CD14-positive monocyte (primary cell): ENCODE measurements at regions not wholly inside any gene's neighbourhood (a gene's known extent, or its start where the extent isn't known, plus 50 kb on each side); places are given as distances from the start of the nearest gene placed in this dataset.

ENCODE experiments used
- DNase-seq, 3 donors: peaks; one replicate each; pipeline ENCODE4 v3.0.0-alpha.2; 2011 to 2022
- H2AFZ ChIP-seq: 2 replicates; pipeline ENCODE4 v1.6.0; 2012; ENCODE audit warnings: mild to moderate bottlenecking, low read depth, low read length, inconsistent platforms; ENCODE audit not compliant: insufficient read depth, poor library complexity, severe bottlenecking
- H3K27ac ChIP-seq, 2 donors: 1 replicate in 1 of 2; 2 replicates in 1 of 2; pipeline ENCODE4 v1.5.1; 2012 to 2013; ENCODE audit warnings: low read length in 2 of 2, control low read depth in 1 of 2, inconsistent platforms in 1 of 2, low read depth in 1 of 2, mild to moderate bottlenecking in 1 of 2
- H3K27me3 ChIP-seq, 2 donors: one replicate each; pipeline versions ENCODE4 v1.6.0 to v1.6.1; 2011 to 2013; ENCODE audit warnings: low read length in 2 of 2; ENCODE audit not compliant: control insufficient read depth in 2 of 2, insufficient read depth in 2 of 2
- H3K36me3 ChIP-seq, 2 donors: replicated peaks in 1 of 2; 1 replicate in 1 of 2; 2 replicates in 1 of 2; pipeline versions ENCODE4 v1.5.1 to v1.6.1; 2012 to 2013; ENCODE audit warnings: low read length in 2 of 2, control low read depth in 1 of 2, inconsistent platforms in 1 of 2, mild to moderate bottlenecking in 1 of 2; ENCODE audit not compliant: insufficient read depth in 2 of 2, control insufficient read depth in 1 of 2
- H3K4me1 ChIP-seq, 2 donors: 1 replicate in 1 of 2; 2 replicates in 1 of 2; pipeline versions ENCODE4 v1.5.1 to v1.6.1; 2012 to 2013; ENCODE audit warnings: low read length in 2 of 2, control low read depth in 1 of 2, inconsistent platforms in 1 of 2, mild to moderate bottlenecking in 1 of 2, moderate library complexity in 1 of 2; ENCODE audit not compliant: insufficient read depth in 2 of 2, control insufficient read depth in 1 of 2
- H3K4me2 ChIP-seq: replicated peaks from 2 replicates; pipeline ENCODE3; 2012; ENCODE audit warnings: low read length, moderate library complexity, mild to moderate bottlenecking; ENCODE audit not compliant: poor library complexity, severe bottlenecking; ENCODE audit errors: extremely low read depth
- H3K4me3 ChIP-seq, 3 experiments: fragments of 200-600 bp in 1 of 3; sonication (generic) in 1 of 3; replicated peaks in 1 of 3; 1 replicate in 2 of 3; 2 replicates in 1 of 3; pipeline ENCODE4 v1.5.1; 2011 to 2013; ENCODE audit warnings: low read length in 3 of 3, mild to moderate bottlenecking in 3 of 3, control low read depth in 2 of 3, low read depth in 2 of 3, inconsistent platforms in 1 of 3, moderate library complexity in 1 of 3
- H3K79me2 ChIP-seq: 2 replicates; pipeline ENCODE4 v1.6.0; 2012; ENCODE audit warnings: mild to moderate bottlenecking, control low read depth, inconsistent platforms, low read length, moderate library complexity; ENCODE audit not compliant: insufficient read depth
- H3K9ac ChIP-seq: 2 replicates; pipeline ENCODE4 v1.6.0; 2017; ENCODE audit warnings: low read length, mild to moderate bottlenecking; ENCODE audit not compliant: insufficient read depth, poor library complexity, severe bottlenecking
- H3K9me3 ChIP-seq, 2 donors: replicated peaks in 1 of 2; 1 replicate in 1 of 2; 2 replicates in 1 of 2; pipeline versions ENCODE4 v1.5.1 to v1.6.1; 2012 to 2013; ENCODE audit warnings: low read length in 2 of 2, control low read depth in 1 of 2; ENCODE audit not compliant: control insufficient read depth in 1 of 2, insufficient read depth in 1 of 2
- H4K20me1 ChIP-seq: 2 replicates; pipeline ENCODE4 v1.6.0; 2012; ENCODE audit warnings: mild to moderate bottlenecking, low read length, control low read depth, moderate library complexity; ENCODE audit not compliant: insufficient read depth
- H3K27ac Mint-ChIP-seq, 7 donors: one replicate each; pipeline ENCODE4 v1.8.0; 2020; ENCODE audit warnings: mild to moderate bottlenecking in 7 of 7, mixed read lengths in 7 of 7, moderate library complexity in 6 of 7, inconsistent platforms in 2 of 7
- H3K27me3 Mint-ChIP-seq, 3 donors: one replicate each; pipeline ENCODE4 v1.8.0; 2021 to 2022; ENCODE audit warnings: low read depth in 3 of 3, mild to moderate bottlenecking in 3 of 3, mixed read lengths in 3 of 3, moderate library complexity in 3 of 3, inconsistent platforms in 1 of 3
- H3K36me3 Mint-ChIP-seq, 2 donors: one replicate each; pipeline ENCODE4 v1.8.0; 2020; ENCODE audit warnings: mixed read lengths in 2 of 2, inconsistent platforms in 1 of 2, mild to moderate bottlenecking in 1 of 2
- H3K4me1 Mint-ChIP-seq: one replicate; pipeline ENCODE4 v1.8.0; 2020; ENCODE audit warnings: mild to moderate bottlenecking, mixed read lengths
- H3K4me3 Mint-ChIP-seq, 2 donors: one replicate each; pipeline ENCODE4 v1.8.0; 2020; ENCODE audit warnings: mild to moderate bottlenecking in 2 of 2, mixed read lengths in 2 of 2, moderate library complexity in 1 of 2
- H3K9me3 Mint-ChIP-seq, 7 donors: one replicate each; pipeline ENCODE4 v1.8.0; 2020 to 2022; ENCODE audit warnings: mixed read lengths in 7 of 7, mild to moderate bottlenecking in 6 of 7, moderate library complexity in 6 of 7, inconsistent platforms in 2 of 7
- CTCF ChIP-seq: fragments of 200-600 bp; IDR thresholded peaks from one replicate; pipeline ENCODE4 v1.8.0; 2022; ENCODE audit warnings: antibody characterized with exemption, mild to moderate bottlenecking
- WGBS: methylation state at CpG from one replicate; pipeline ENCODE4 v1.1.5; 2013; ENCODE audit warnings: missing lambda C conversion rate; ENCODE audit not compliant: insufficient coverage; 5-methylcytosine and 5-hydroxymethylcytosine counted together
- intact Hi-C, 2 donors: fragments of 100-400 bp; cut with micrococcal nuclease; formaldehyde crosslinking; loops; one replicate each; pipeline versions ENCODE4 v1.15.0 to v1.15.1; 2023

- 73% methylated on average over 2 of the region's 2 CpGs for WGBS
Observed at GRCh38 chr5:163248333-163248732, 189.1 kb upstream of the CCNG1 start.

GRCh38 chr5:163248871-163249270, 188.5 kb upstream of the CCNG1 start:
- no peak for TF ChIP-seq CTCF
- Histone ChIP-seq H3K27ac (no peak overlapping the region), H4K20me1 (no peaks in the 10 kb centered on the region), H3K9ac (no peak overlapping the region), H3K27me3 (no peaks in the 10 kb centered on the region), H3K4me2 (no peak overlapping the region), H2AFZ (no peak overlapping the region), H3K9me3 (peaks cover 0 to 4% of the 10 kb centered on the region in 2 donors), H3K36me3 (no peaks in the 10 kb centered on the region), H3K4me1 (no peaks in the 10 kb centered on the region), H3K4me3 (no peak overlapping the region), H3K79me2 (no peaks in the 10 kb centered on the region)
- Mint-ChIP-seq H3K27ac (no peak overlapping the region), H3K27me3 (no peaks in the 10 kb centered on the region), H3K4me1 (no peaks in the 10 kb centered on the region), H3K4me3 (no peak overlapping the region), H3K36me3 (no peaks in the 10 kb centered on the region), H3K9me3 (peaks cover 0 to 8% (median 0%) of the 10 kb centered on the region in 7 donors)
- no peak for DNase-seq
- intact Hi-C loops: no loop called here
- WGBS: no CpG with 5 or more reads among the region's 4 CpGs

More at GRCh38 chr5:163248333-163248732, 189.1 kb upstream of the CCNG1 start:
- H3K4me3 Mint-ChIP-seq: no peak overlapping the region
- H3K36me3 Mint-ChIP-seq: no peaks in the 10 kb centered on the region
- Histone ChIP-seq H3K4me1 (no peaks in the 10 kb centered on the region), H4K20me1 (no peaks in the 10 kb centered on the region), H3K27me3 (no peaks in the 10 kb centered on the region), H3K27ac (no peak overlapping the region), H3K79me2 (no peaks in the 10 kb centered on the region), H3K4me3 (no peak overlapping the region), H2AFZ (no peak overlapping the region), H3K36me3 (no peaks in the 10 kb centered on the region), H3K9ac (no peak overlapping the region), H3K9me3 (peaks cover 0 to 4% of the 10 kb centered on the region in 2 donors), H3K4me2 (no peak overlapping the region)
- peaks cover 0 to 6% (median 0%) of the 10 kb centered on the region in 7 donors for H3K9me3 Mint-ChIP-seq
- intact Hi-C loops: no loop called here
- no peaks in the 10 kb centered on the region for H3K4me1 Mint-ChIP-seq
- no peak overlapping the region for H3K27ac Mint-ChIP-seq
- H3K27me3 Mint-ChIP-seq: no peaks in the 10 kb centered on the region
- no peak for TF ChIP-seq CTCF
- no peak for DNase-seq
